Gastroesophageal sphincter (tissue), 4 donors: ENCODE measurements at regions not wholly inside any gene's neighbourhood (a gene's known extent, or its start where the extent isn't known, plus 50 kb on each side); places are given as distances from the start of the nearest gene placed in this dataset.

Experiments
- ATAC-seq: fragments of 150-250 bp; one replicate; pipeline ENCODE4 v1.9.1; 2016; ENCODE audit warnings: mild to moderate bottlenecking, moderate library complexity
- H3K27ac ChIP-seq, 4 donors: fragments of 200-600 bp; sonication (generic) in 3 of 4; 1 replicate in 3 of 4; 2 replicates in 1 of 4; pipeline ENCODE4 v1.5.1; 2016 to 2019
- H3K27me3 ChIP-seq: fragments of 200-600 bp; sonication (generic); one replicate; pipeline ENCODE4 v1.5.1; 2019
- H3K36me3 ChIP-seq, 2 donors: fragments of 200-600 bp; sonication (generic); one replicate each; pipeline ENCODE4 v1.5.1; 2019; ENCODE audit warnings: control low read depth in 1 of 2
- H3K4me1 ChIP-seq, 3 donors: fragments of 200-600 bp; sonication (generic); 1 replicate in 2 of 3; 2 replicates in 1 of 3; pipeline ENCODE4 v1.5.1; 2016 to 2019; ENCODE audit warnings: control low read depth in 2 of 3
- H3K4me3 ChIP-seq, 2 donors: fragments of 200-600 bp; sonication (generic); one replicate each; pipeline ENCODE4 v1.5.1; 2019; ENCODE audit warnings: mild to moderate bottlenecking in 1 of 2, moderate library complexity in 1 of 2
- H3K9me3 ChIP-seq, 3 donors: fragments of 200-600 bp; sonication (generic); one replicate each; pipeline ENCODE4 v1.5.1; 2017 to 2019; ENCODE audit warnings: control low read depth in 2 of 3
- EP300 ChIP-seq: sonication (generic); formaldehyde crosslinking; IDR thresholded peaks from one replicate; pipeline ENCODE4 v1.6.1; 2017; ENCODE audit warnings: antibody characterized with exemption, mild to moderate bottlenecking
- POLR2A ChIP-seq, 2 donors: fragments of 450-650 bp; IDR thresholded peaks; one replicate each; pipeline ENCODE4 v1.6.1; 2017; ENCODE audit warnings: antibody characterized with exemption in 2 of 2, mild to moderate bottlenecking in 2 of 2, moderate library complexity in 1 of 2
- POLR2AphosphoS5 ChIP-seq: sonication (generic); formaldehyde crosslinking; IDR thresholded peaks from one replicate; pipeline ENCODE4 v1.6.1; 2017; ENCODE audit warnings: antibody characterized with exemption
- WGBS, 2 donors: methylation state at CpG; one replicate each; pipeline ENCODE4 v1.1.5; 2018; ENCODE audit warnings: low coverage in 1 of 2; 5-methylcytosine and 5-hydroxymethylcytosine counted together
- TF ChIP-seq, protein P1 (sequence below), 4 experiments: fragments of 200-600 bp in 2 of 4; fragments of 450-650 bp in 2 of 4; sonication (generic) in 1 of 4; IDR thresholded peaks; one replicate each; pipeline ENCODE4 v1.5.1; 2017 to 2019; ENCODE audit warnings: antibody characterized with exemption in 4 of 4, mild to moderate bottlenecking in 2 of 4, moderate library complexity in 2 of 4

- H3K4me1 ChIP-seq: no peaks in the 10 kb centered on the region
- H3K27me3 ChIP-seq: no peaks in the 10 kb centered on the region
- TF ChIP-seq, protein P1, sequence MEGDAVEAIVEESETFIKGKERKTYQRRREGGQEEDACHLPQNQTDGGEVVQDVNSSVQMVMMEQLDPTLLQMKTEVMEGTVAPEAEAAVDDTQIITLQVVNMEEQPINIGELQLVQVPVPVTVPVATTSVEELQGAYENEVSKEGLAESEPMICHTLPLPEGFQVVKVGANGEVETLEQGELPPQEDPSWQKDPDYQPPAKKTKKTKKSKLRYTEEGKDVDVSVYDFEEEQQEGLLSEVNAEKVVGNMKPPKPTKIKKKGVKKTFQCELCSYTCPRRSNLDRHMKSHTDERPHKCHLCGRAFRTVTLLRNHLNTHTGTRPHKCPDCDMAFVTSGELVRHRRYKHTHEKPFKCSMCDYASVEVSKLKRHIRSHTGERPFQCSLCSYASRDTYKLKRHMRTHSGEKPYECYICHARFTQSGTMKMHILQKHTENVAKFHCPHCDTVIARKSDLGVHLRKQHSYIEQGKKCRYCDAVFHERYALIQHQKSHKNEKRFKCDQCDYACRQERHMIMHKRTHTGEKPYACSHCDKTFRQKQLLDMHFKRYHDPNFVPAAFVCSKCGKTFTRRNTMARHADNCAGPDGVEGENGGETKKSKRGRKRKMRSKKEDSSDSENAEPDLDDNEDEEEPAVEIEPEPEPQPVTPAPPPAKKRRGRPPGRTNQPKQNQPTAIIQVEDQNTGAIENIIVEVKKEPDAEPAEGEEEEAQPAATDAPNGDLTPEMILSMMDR (IDR thresholded peaks at IDR 0.05): no peak
- TF ChIP-seq POLR2A (IDR thresholded peaks at IDR 0.05) (no peak), POLR2AphosphoS5 (no peak), EP300 (no peak)
- no peaks in the 10 kb centered on the region for H3K36me3 ChIP-seq
- H3K27ac ChIP-seq: no peak overlapping the region
- ATAC-seq: no peak
- H3K4me3 ChIP-seq: no peak overlapping the region
- no peaks in the 10 kb centered on the region for H3K9me3 ChIP-seq
Observed at GRCh38 chr1:194209920-194210319, 1023.5 kb upstream of the B3GALT2 start.

GRCh38 chr1:194208674-194209073 is 1022.3 kb upstream of the B3GALT2 start:
- Histone ChIP-seq H3K27me3 (no peaks in the 10 kb centered on the region), H3K4me1 (no peaks in the 10 kb centered on the region), H3K27ac (no peak overlapping the region), H3K36me3 (no peaks in the 10 kb centered on the region), H3K9me3 (no peaks in the 10 kb centered on the region), H3K4me3 (no peak overlapping the region)
- WGBS, 2 donors: 80 to 91% methylated on average over 1 of the region's 1 CpG
- no peak for ATAC-seq
- no peak for TF ChIP-seq POLR2AphosphoS5
- TF ChIP-seq, protein P1 (IDR thresholded peaks at IDR 0.05): no peak
- TF ChIP-seq POLR2A (IDR thresholded peaks at IDR 0.05): no peak
- TF ChIP-seq EP300: no peak

- ATAC-seq: no peak
- H3K36me3 ChIP-seq: no peaks in the 10 kb centered on the region
- no peaks in the 10 kb centered on the region for H3K27me3 ChIP-seq
- 92 to 97% methylated on average over 3 to 4 of the region's 4 CpGs for WGBS, 2 donors
- no peaks in the 10 kb centered on the region for H3K9me3 ChIP-seq
- no peak overlapping the region for H3K4me3 ChIP-seq
- TF ChIP-seq, protein P1 (IDR thresholded peaks at IDR 0.05): no peak
- TF ChIP-seq EP300 (no peak), POLR2AphosphoS5 (no peak), POLR2A (IDR thresholded peaks at IDR 0.05) (no peak)
- no peak overlapping the region for H3K27ac ChIP-seq
- no peaks in the 10 kb centered on the region for H3K4me1 ChIP-seq
Observed at GRCh38 chr1:194196562-194196961, 1010.1 kb upstream of the B3GALT2 start.

- Histone ChIP-seq H3K4me3 (no peak overlapping the region), H3K36me3 (no peaks in the 10 kb centered on the region), H3K9me3 (no peaks in the 10 kb centered on the region), H3K4me1 (no peaks in the 10 kb centered on the region), H3K27ac (no peak overlapping the region), H3K27me3 (no peaks in the 10 kb centered on the region)
- TF ChIP-seq EP300: no peak
- TF ChIP-seq POLR2AphosphoS5: no peak
- TF ChIP-seq, protein P1 (IDR thresholded peaks at IDR 0.05): no peak
- TF ChIP-seq POLR2A (IDR thresholded peaks at IDR 0.05): no peak
- 90 to 100% methylated on average over 2 of the region's 2 CpGs for WGBS, 2 donors
- no peak for ATAC-seq
Observed at GRCh38 chr1:194194724-194195123, 1008.3 kb upstream of the B3GALT2 start.

DNA sequence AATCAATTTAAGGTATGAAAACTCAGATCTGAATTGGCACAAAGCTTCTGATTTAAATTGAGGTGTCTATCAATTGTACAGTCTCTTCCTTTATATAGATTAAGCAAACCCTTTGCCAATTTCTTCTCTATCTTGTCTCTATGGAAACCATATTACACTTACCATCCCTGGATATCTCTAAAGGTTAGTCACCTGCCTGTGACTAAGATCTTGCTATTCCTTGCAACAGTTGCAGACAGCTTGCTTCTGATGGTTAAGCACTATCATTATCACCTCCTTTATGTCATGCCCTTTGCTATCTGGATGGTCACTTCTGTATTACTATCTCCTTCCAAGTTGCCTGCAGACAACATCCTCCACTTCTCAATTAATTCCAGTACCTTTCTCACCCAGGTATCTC is 998.6 kb upstream of the B3GALT2 start:
- no peak overlapping the region for H3K4me3 ChIP-seq
- H3K9me3 ChIP-seq: no peaks in the 10 kb centered on the region
- no peak for ATAC-seq
- H3K36me3 ChIP-seq: no peaks in the 10 kb centered on the region
- TF ChIP-seq, protein P1 (IDR thresholded peaks at IDR 0.05): no peak
- no peak for TF ChIP-seq POLR2A (IDR thresholded peaks at IDR 0.05)
- no peak for TF ChIP-seq POLR2AphosphoS5
- TF ChIP-seq EP300: no peak
- H3K27me3 ChIP-seq: no peaks in the 10 kb centered on the region
- no peaks in the 10 kb centered on the region for H3K4me1 ChIP-seq
- H3K27ac ChIP-seq: no peak overlapping the region
